ENCODE measurements at regions not wholly inside any gene's neighbourhood (a gene's known extent, or its start where the extent isn't known, plus 50 kb on each side); places are given as distances from the start of the nearest gene placed in this dataset.

GRCh38 chr7:26553128-26553527 is 261.5 kb downstream of the SNX10 start:
- TF ChIP-seq CTCF (IDR thresholded peaks at IDR 0.05) (no peak), EZH2phosphoT487 (IDR thresholded peaks at IDR 0.05) (no peak), EZH2 (IDR thresholded peaks at IDR 0.05) (no peak)

Measured in neural progenitor cell (in vitro differentiated cells).